H1 (cell line): ENCODE measurements at regions not wholly inside any gene's neighbourhood (a gene's known extent, or its start where the extent isn't known, plus 50 kb on each side); places are given as distances from the start of the nearest gene placed in this dataset.

Experiments
- CTCF ChIA-PET: fragments of 300-600 bp; sonication (Branson Sonifier 250); formaldehyde crosslinking; loops from one replicate; lab custom pipeline; 2021; ENCODE audit not compliant: partially characterized antibody; lab: Charles Lee
- POLR2A ChIA-PET: fragments of 300-600 bp; sonication (Branson Sonifier 250); formaldehyde crosslinking; loops from one replicate; lab custom pipeline; 2021; ENCODE audit warnings: inconsistent platforms; ENCODE audit not compliant: partially characterized antibody; lab: Charles Lee
- DNase-seq, 2 experiments: peaks; one replicate each; pipeline versions ENCODE4 v3.0.0 to v3.0.0-alpha.2; 2010 to 2022; ENCODE audit warnings: low spot score in 2 of 2, low read depth in 1 of 2, mixed read lengths in 1 of 2
- FAIRE-seq: peaks from 2 replicates; lab custom pipeline; 2011; peaks lifted over from hg19 to GRCh38; lab: Jason Lieb, UNC
- H2AFZ ChIP-seq: 2 replicates; pipeline ENCODE4 v1.8.1; 2012; ENCODE audit warnings: low read length, inconsistent platforms
- H2AK5ac ChIP-seq: 2 replicates; pipeline ENCODE4 v1.6.1; 2013; ENCODE audit warnings: low read depth, low read length
- H2BK120ac ChIP-seq: replicated peaks from 2 replicates; pipeline ENCODE3; 2013; ENCODE audit warnings: low read depth, low read length, inconsistent platforms
- H2BK12ac ChIP-seq: 2 replicates; pipeline ENCODE4 v1.6.1; 2013; ENCODE audit warnings: low read depth, low read length
- H2BK15ac ChIP-seq: 2 replicates; pipeline ENCODE4 v1.6.1; 2013; ENCODE audit warnings: low read length
- H2BK20ac ChIP-seq: 2 replicates; pipeline ENCODE4 v1.6.1; 2013; ENCODE audit warnings: low read length
- H2BK5ac ChIP-seq: 2 replicates; pipeline ENCODE4 v1.6.1; 2013; ENCODE audit warnings: low read depth, low read length
- H3K14ac ChIP-seq: 2 replicates; pipeline ENCODE4 v1.6.1; 2013; ENCODE audit warnings: inconsistent platforms; ENCODE audit not compliant: insufficient read length
- H3K18ac ChIP-seq: 2 replicates; pipeline ENCODE4 v1.6.1; 2013; ENCODE audit warnings: low read length; ENCODE audit errors: extremely low read depth
- H3K23ac ChIP-seq: 2 replicates; pipeline ENCODE4 v1.6.1; 2013; ENCODE audit warnings: inconsistent platforms; ENCODE audit not compliant: insufficient read length
- H3K23me2 ChIP-seq: 2 replicates; pipeline ENCODE4 v1.6.1; 2013; ENCODE audit warnings: low read depth, low read length
- H3K27ac ChIP-seq: 2 replicates; pipeline ENCODE4 v1.6.1; 2011; ENCODE audit warnings: low read depth, low read length, inconsistent platforms
- H3K27me3 ChIP-seq, 4 experiments: replicated peaks in 1 of 4; 1 replicate in 1 of 4; 2 replicates in 3 of 4; pipeline versions ENCODE4 v1.6.1 to v1.8.1; 2011 to 2013; ENCODE audit warnings: low read length in 3 of 4, mild to moderate bottlenecking in 3 of 4, inconsistent platforms in 2 of 4, mixed read lengths in 2 of 4, moderate library complexity in 1 of 4; ENCODE audit not compliant: control insufficient read depth in 3 of 4, insufficient read depth in 3 of 4; ENCODE audit errors: extremely low read depth in 1 of 4
- H3K36me3 ChIP-seq, 4 experiments: 2 replicates each; pipeline versions ENCODE4 v1.6.1 to v1.8.1; 2011 to 2013; ENCODE audit warnings: mild to moderate bottlenecking in 4 of 4, low read length in 3 of 4, moderate library complexity in 2 of 4, control low read depth in 1 of 4, inconsistent platforms in 1 of 4; ENCODE audit not compliant: insufficient read depth in 4 of 4, control insufficient read depth in 2 of 4
- H3K4ac ChIP-seq: replicated peaks from 2 replicates; pipeline ENCODE3; 2013; ENCODE audit warnings: low read length, low read depth, mixed read lengths, inconsistent platforms; ENCODE audit not compliant: insufficient read length
- H3K4me1 ChIP-seq, 4 experiments: replicated peaks in 1 of 4; 1 replicate in 1 of 4; 2 replicates in 3 of 4; pipeline versions ENCODE4 v1.6.1 to v1.8.1; 2011 to 2013; ENCODE audit warnings: low read length in 3 of 4, inconsistent platforms in 2 of 4, mixed read lengths in 1 of 4; ENCODE audit not compliant: insufficient read depth in 4 of 4, control insufficient read depth in 3 of 4
- H3K4me2 ChIP-seq, 2 experiments: 2 replicates each; pipeline versions ENCODE4 v1.6.1 to v1.8.1; 2011 to 2013; ENCODE audit warnings: low read depth in 2 of 2, low read length in 2 of 2, control low read depth in 1 of 2, inconsistent platforms in 1 of 2, mild to moderate bottlenecking in 1 of 2; ENCODE audit not compliant: insufficient read depth in 1 of 2
- H3K4me3 ChIP-seq, 4 experiments: fragments of 200-600, 300-600 bp in 1 of 4; sonication (generic), shearing (Covaris generic), sonication (Bioruptor Twin) in 1 of 4; 2 replicates each; pipeline versions ENCODE4 v1.5.1 to v1.8.1; 2011 to 2016; ENCODE audit warnings: low read length in 4 of 4, low read depth in 3 of 4, control low read depth in 2 of 4, inconsistent platforms in 2 of 4, mild to moderate bottlenecking in 2 of 4, mixed read lengths in 1 of 4, moderate library complexity in 1 of 4; ENCODE audit not compliant: insufficient read depth in 2 of 4; ENCODE audit errors: extremely low read depth in 1 of 4
- H3K56ac ChIP-seq: replicated peaks from 2 replicates; pipeline ENCODE3; 2013; ENCODE audit warnings: low read depth, mild to moderate bottlenecking, mixed read lengths, low read length, inconsistent platforms; ENCODE audit not compliant: insufficient read length
- H3K79me1 ChIP-seq: 2 replicates; pipeline ENCODE4 v1.6.1; 2013; ENCODE audit warnings: low read depth, low read length, control low read depth
- H3K79me2 ChIP-seq, 2 experiments: 2 replicates each; pipeline versions ENCODE4 v1.6.1 to v1.8.1; 2012 to 2013; ENCODE audit warnings: low read length in 2 of 2, mild to moderate bottlenecking in 2 of 2, inconsistent platforms in 1 of 2; ENCODE audit not compliant: insufficient read depth in 2 of 2, control insufficient read depth in 1 of 2
- H3K9ac ChIP-seq, 4 experiments: replicated peaks in 1 of 4; 1 replicate in 1 of 4; 2 replicates in 3 of 4; pipeline versions ENCODE4 v1.6.1 to v1.8.1; 2011 to 2013; ENCODE audit warnings: low read depth in 3 of 4, low read length in 3 of 4, control low read depth in 2 of 4, mild to moderate bottlenecking in 2 of 4, moderate library complexity in 2 of 4, inconsistent platforms in 1 of 4; ENCODE audit errors: extremely low read depth in 1 of 4
- H3K9me3 ChIP-seq, 2 experiments: 2 replicates each; pipeline versions ENCODE4 v1.6.1 to v1.8.1; 2012 to 2013; ENCODE audit warnings: mild to moderate bottlenecking in 2 of 2, moderate library complexity in 2 of 2, control low read depth in 1 of 2, inconsistent platforms in 1 of 2, low read depth in 1 of 2, low read length in 1 of 2, mixed read lengths in 1 of 2; ENCODE audit not compliant: insufficient read depth in 2 of 2
- H4K20me1 ChIP-seq, 2 experiments: replicated peaks in 1 of 2; 2 replicates each; pipeline versions ENCODE3 to v1.8.1; 2011 to 2013; ENCODE audit warnings: inconsistent platforms in 2 of 2, low read length in 2 of 2, mild to moderate bottlenecking in 1 of 2; ENCODE audit not compliant: insufficient read depth in 2 of 2, control insufficient read depth in 1 of 2
- H4K5ac ChIP-seq: 2 replicates; pipeline ENCODE4 v1.6.1; 2013; ENCODE audit warnings: low read length, low read depth, mixed read lengths, inconsistent platforms; ENCODE audit not compliant: insufficient read length
- H4K8ac ChIP-seq: 2 replicates; pipeline ENCODE4 v1.8.0; 2013; ENCODE audit warnings: mild to moderate bottlenecking, moderate library complexity, low read length, inconsistent platforms; ENCODE audit not compliant: insufficient read depth; ENCODE audit errors: extremely low read depth
- H4K91ac ChIP-seq: replicated peaks from 2 replicates; pipeline ENCODE3; 2013; ENCODE audit warnings: low read length, mixed read lengths, inconsistent platforms; ENCODE audit not compliant: insufficient read length
- BACH1 ChIP-seq: IDR thresholded peaks from 2 replicates; pipeline ENCODE4 v1.6.1; 2012; ENCODE audit warnings: low read length, improper control_type of control experiment
- CHD2 ChIP-seq: IDR thresholded peaks from 2 replicates; pipeline ENCODE4 v1.6.1; 2012; ENCODE audit warnings: low read length, improper control_type of control experiment
- CREB1 ChIP-seq: IDR thresholded peaks from 2 replicates; pipeline ENCODE4 v1.6.1; 2012; ENCODE audit warnings: inconsistent platforms
- EZH2 ChIP-seq: fragments of 200-600 bp; sonication (generic); IDR thresholded peaks from 2 replicates; pipeline ENCODE4 v1.7.1; 2012; ENCODE audit warnings: low read depth, mild to moderate bottlenecking, moderate library complexity, low read length, inconsistent platforms; ENCODE audit not compliant: severe bottlenecking
- GABPA ChIP-seq: IDR thresholded peaks from 2 replicates; pipeline ENCODE4 v1.6.1; 2011; ENCODE audit warnings: mild to moderate bottlenecking, low read length, moderate library complexity, borderline replicate concordance; ENCODE audit not compliant: insufficient read depth
- JUN ChIP-seq: IDR thresholded peaks from 2 replicates; pipeline ENCODE4 v1.6.1; 2011; ENCODE audit warnings: low read depth, mild to moderate bottlenecking, improper control_type of control experiment, low read length
- MAFK ChIP-seq: IDR thresholded peaks from 2 replicates; pipeline ENCODE4 v1.6.1; 2012; ENCODE audit warnings: low read depth, mild to moderate bottlenecking, improper control_type of control experiment, low read length
- NRF1 ChIP-seq: IDR thresholded peaks from 2 replicates; pipeline ENCODE4 v1.6.1; 2011; ENCODE audit warnings: mild to moderate bottlenecking, low read depth, low read length, improper control_type of control experiment
- POLR2AphosphoS5 ChIP-seq: IDR thresholded peaks from 2 replicates; pipeline ENCODE4 v1.6.1; 2011; ENCODE audit warnings: low read depth, low read length
- RFX5 ChIP-seq: IDR thresholded peaks from 2 replicates; pipeline ENCODE4 v1.6.1; 2011; ENCODE audit warnings: low read depth, low read length, improper control_type of control experiment, borderline replicate concordance
- SAP30 ChIP-seq: fragments of 300-600 bp; sonication (generic); IDR thresholded peaks from 2 replicates; pipeline ENCODE4 v1.7.1; 2012; ENCODE audit warnings: low read length, moderate library complexity, mild to moderate bottlenecking, inconsistent platforms; ENCODE audit not compliant: insufficient read depth, insufficient replicate concordance
- WGBS, 2 experiments: shearing (Covaris generic) in 1 of 2; methylation state at CpG; one replicate each; pipeline versions ENCODE4 v1.1.6 to v1.1.7; 2013 to 2015; ENCODE audit warnings: low lambda C conversion rate in 2 of 2, mixed read lengths in 2 of 2, inconsistent platforms in 1 of 2, low coverage in 1 of 2, missing lambda C conversion rate in 1 of 2; ENCODE audit not compliant: insufficient replicate concordance in 2 of 2, insufficient coverage in 1 of 2, insufficient read length in 1 of 2; ENCODE audit errors: extremely low coverage in 1 of 2, missing lambda C conversion rate in 1 of 2; 5-methylcytosine and 5-hydroxymethylcytosine counted together
- TF ChIP-seq, protein P1 (sequence below): IDR thresholded peaks from 2 replicates; pipeline ENCODE4 v1.6.1; 2012; ENCODE audit warnings: inconsistent platforms
- TF ChIP-seq, protein P2 (sequence below): IDR thresholded peaks from 2 replicates; pipeline ENCODE4 v1.6.1; 2011; ENCODE audit warnings: low read depth, mild to moderate bottlenecking, low read length; ENCODE audit not compliant: insufficient read depth

DNA sequence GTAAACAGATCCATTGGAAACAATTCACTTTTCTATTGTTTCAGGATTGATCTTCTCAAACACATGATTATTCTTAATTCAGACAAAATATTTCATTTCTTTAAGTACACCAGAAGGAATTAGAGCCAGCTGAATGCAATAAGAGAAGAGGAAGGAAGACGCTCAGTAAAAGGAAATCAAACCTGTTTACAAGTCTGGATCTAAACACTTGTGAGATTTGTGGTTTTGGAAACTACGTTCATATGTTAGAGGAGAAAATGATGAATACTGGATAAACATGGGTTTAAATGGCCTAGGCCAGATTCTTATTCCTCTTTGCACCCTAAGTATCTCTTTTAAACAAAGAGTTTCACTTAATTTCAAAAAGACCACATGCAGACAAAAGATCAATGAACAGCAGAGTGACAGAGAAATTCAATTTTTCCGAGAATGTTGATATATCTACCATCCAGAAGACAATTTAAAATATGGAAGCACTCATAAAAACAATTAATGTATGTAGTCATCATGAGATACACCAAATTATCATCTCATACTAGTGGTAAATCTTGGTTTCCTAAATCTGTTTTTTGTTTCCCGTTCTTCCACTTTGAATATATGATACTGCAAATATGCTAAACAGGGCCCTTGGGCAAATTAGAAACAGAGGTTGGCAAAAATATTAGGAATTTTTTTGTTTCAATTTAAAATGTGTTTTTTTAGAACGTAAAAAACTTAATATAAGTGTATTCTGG, 703.5 kb upstream of the CITED2 start:
- FAIRE-seq (no peak), DNase-seq (no peak)
- Histone ChIP-seq H3K4me2 (no peak overlapping the region), H3K23me2 (no peaks in the 10 kb centered on the region), H4K20me1 (no peaks in the 10 kb centered on the region), H2BK120ac (no peak overlapping the region), H2AK5ac (no peak overlapping the region), H2BK12ac (no peak overlapping the region), H4K5ac (no peak overlapping the region), H2BK5ac (no peak overlapping the region), H3K9me3 (no peaks in the 10 kb centered on the region), H4K91ac (no peak overlapping the region), H3K36me3 (no peaks in the 10 kb centered on the region), H3K4me3 (no peak overlapping the region), H3K14ac (no peak overlapping the region), H3K9ac (no peak overlapping the region), H3K27ac (no peak overlapping the region), H2BK20ac (no peak overlapping the region), H3K18ac (no peak overlapping the region), H2AFZ (no peak overlapping the region), H2BK15ac (no peak overlapping the region), H3K79me1 (no peaks in the 10 kb centered on the region), H3K4me1 (no peaks in the 10 kb centered on the region), H4K8ac (no peak overlapping the region), H3K4ac (no peak overlapping the region), H3K79me2 (no peaks in the 10 kb centered on the region), H3K27me3 (no peaks in the 10 kb centered on the region), H3K23ac (no peak overlapping the region), H3K56ac (no peak overlapping the region)
- POLR2A ChIA-PET, result no interaction called here
- CTCF ChIA-PET, result no interaction called here
- 87% methylated on average over 5 of the region's 5 CpGs; no CpG with 5 or more reads in 1 of the 2 experiments for WGBS, 2 experiments
- TF ChIP-seq NRF1, result no peak
- TF ChIP-seq BACH1, result no peak
- TF ChIP-seq GABPA, result no peak
- no peak for TF ChIP-seq POLR2AphosphoS5
- TF ChIP-seq CHD2, result no peak
- no peak for TF ChIP-seq JUN
- TF ChIP-seq EZH2, result no peak
- no peak for TF ChIP-seq SAP30
- TF ChIP-seq, protein P1, sequence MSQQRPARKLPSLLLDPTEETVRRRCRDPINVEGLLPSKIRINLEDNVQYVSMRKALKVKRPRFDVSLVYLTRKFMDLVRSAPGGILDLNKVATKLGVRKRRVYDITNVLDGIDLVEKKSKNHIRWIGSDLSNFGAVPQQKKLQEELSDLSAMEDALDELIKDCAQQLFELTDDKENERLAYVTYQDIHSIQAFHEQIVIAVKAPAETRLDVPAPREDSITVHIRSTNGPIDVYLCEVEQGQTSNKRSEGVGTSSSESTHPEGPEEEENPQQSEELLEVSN, result no peak
- no peak for TF ChIP-seq RFX5
- TF ChIP-seq MAFK, result no peak
- TF ChIP-seq, protein P2, sequence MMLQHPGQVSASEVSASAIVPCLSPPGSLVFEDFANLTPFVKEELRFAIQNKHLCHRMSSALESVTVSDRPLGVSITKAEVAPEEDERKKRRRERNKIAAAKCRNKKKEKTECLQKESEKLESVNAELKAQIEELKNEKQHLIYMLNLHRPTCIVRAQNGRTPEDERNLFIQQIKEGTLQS, result no peak
- TF ChIP-seq CREB1, result no peak
